ENCODE measurements at regions not wholly inside any gene's neighbourhood (a gene's known extent, or its start where the extent isn't known, plus 50 kb on each side); places are given as distances from the start of the nearest gene placed in this dataset.

DNA sequence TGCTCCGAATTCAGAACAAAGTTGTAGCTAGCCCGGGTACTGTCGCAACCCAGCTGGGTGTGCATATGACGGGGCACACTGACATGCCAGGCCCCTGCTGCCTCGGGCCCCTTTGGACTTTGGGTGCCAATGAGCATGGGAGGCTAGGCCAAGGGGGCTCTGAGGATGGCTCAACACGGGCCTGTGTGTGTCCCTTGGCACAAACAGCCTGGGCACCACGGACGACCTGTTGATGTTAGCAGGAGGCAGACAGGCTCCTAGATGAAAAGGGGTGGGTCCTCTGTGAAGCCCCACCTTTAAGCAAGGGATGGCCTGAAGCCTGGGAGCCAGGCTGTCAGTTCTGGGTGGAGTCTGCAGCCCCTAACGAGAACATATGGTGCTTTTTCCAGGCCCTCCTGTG lies 1688.2 kb downstream of the EFNA5 start:
- TF ChIP-seq EZH2phosphoT487 (IDR thresholded peaks at IDR 0.05; ENCODE audit: borderline replicate concordance, low read depth) = no peak
- TF ChIP-seq CTCF (IDR thresholded peaks at IDR 0.05) = no peak
- TF ChIP-seq EP300 (IDR thresholded peaks at IDR 0.05; ENCODE audit: borderline replicate concordance in 1 of 2, low read depth in 1 of 2, low read length in 1 of 2) = no peak
- no peak for TF ChIP-seq ZBTB33 (IDR thresholded peaks at IDR 0.05; ENCODE audit: borderline replicate concordance, low read depth)
- TF ChIP-seq RFX5 (IDR thresholded peaks at IDR 0.05; ENCODE audit: low read length) = no peak
- no peak for TF ChIP-seq POLR2AphosphoS5 (IDR thresholded peaks at IDR 0.05; ENCODE audit: low read depth, low read length)
- no peak for TF ChIP-seq TEAD4 (IDR thresholded peaks at IDR 0.05; ENCODE audit: borderline replicate concordance, insufficient read depth)
- TF ChIP-seq MXI1 (IDR thresholded peaks at IDR 0.05; ENCODE audit: low read depth, low read length) = no peak
- no peak for TF ChIP-seq YY1 (IDR thresholded peaks at IDR 0.05; ENCODE audit: low read depth)
- no peak for TF ChIP-seq IRF3 (IDR thresholded peaks at IDR 0.05; ENCODE audit: low read depth, low read length)
- TF ChIP-seq NRF1 (IDR thresholded peaks at IDR 0.05; ENCODE audit: low read depth, low read length) = no peak
- no peak for TF ChIP-seq CHD2 (IDR thresholded peaks at IDR 0.05; ENCODE audit: low read length, partially characterized antibody)
- no peak for TF ChIP-seq JUND (IDR thresholded peaks at IDR 0.05)
- TF ChIP-seq MEF2A (IDR thresholded peaks at IDR 0.05; ENCODE audit: borderline replicate concordance, low read depth) = no peak
